GM12872 (cell line): ENCODE measurements at regions not wholly inside any gene's neighbourhood (a gene's known extent, or its start where the extent isn't known, plus 50 kb on each side); places are given as distances from the start of the nearest gene placed in this dataset.

ENCODE experiments used
- TF ChIP-seq, protein P1 (sequence below): IDR thresholded peaks from 3 replicates; pipeline ENCODE4 v1.5.1; 2011; ENCODE audit warnings: low read depth, mild to moderate bottlenecking, low read length, moderate library complexity; ENCODE audit not compliant: insufficient read depth

DNA sequence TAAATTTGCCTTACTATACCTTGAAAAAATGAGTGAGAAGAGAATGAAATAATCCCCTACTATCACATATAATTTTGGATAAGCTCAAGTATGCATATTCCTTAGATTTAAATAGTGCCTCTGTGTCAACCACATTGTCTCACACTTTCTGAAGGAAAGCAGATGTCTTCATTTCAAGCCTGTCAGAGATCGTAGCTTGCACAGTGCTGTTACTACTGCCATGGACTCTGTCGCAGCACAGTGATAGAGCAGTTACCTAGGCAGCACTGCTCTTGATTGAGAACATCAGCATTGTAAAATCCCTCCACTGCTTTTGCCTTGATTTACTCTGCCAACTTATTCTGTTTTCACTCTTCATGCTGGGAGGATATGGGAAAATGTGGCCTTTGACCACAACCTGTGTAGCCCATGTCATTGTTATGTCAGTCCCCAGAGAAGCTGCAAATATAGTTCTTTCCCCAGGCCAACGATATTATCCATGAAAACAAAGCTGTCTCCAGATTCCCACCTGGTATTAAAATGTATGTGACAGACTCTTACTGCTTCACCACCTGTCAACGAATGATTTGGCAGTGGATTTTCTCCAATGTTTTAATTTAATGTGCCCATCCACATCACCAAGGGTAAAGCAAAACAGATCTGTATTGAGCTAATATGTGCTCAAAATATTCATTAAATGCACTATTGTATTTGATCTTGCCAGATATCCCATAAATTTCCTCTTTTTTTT lies 675.7 kb downstream of the METTL4 start:
- TF ChIP-seq, protein P1, sequence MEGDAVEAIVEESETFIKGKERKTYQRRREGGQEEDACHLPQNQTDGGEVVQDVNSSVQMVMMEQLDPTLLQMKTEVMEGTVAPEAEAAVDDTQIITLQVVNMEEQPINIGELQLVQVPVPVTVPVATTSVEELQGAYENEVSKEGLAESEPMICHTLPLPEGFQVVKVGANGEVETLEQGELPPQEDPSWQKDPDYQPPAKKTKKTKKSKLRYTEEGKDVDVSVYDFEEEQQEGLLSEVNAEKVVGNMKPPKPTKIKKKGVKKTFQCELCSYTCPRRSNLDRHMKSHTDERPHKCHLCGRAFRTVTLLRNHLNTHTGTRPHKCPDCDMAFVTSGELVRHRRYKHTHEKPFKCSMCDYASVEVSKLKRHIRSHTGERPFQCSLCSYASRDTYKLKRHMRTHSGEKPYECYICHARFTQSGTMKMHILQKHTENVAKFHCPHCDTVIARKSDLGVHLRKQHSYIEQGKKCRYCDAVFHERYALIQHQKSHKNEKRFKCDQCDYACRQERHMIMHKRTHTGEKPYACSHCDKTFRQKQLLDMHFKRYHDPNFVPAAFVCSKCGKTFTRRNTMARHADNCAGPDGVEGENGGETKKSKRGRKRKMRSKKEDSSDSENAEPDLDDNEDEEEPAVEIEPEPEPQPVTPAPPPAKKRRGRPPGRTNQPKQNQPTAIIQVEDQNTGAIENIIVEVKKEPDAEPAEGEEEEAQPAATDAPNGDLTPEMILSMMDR = no peak

GRCh38 chr18:1906421-1906820 lies 664.9 kb downstream of the METTL4 start:
- TF ChIP-seq, protein P1 = no peak

- TF ChIP-seq, protein P1 = no peak
Measured at GRCh38 chr18:1907470-1908206, 663.7 kb downstream of the METTL4 start.

GRCh38 chr18:1914489-1914888 lies 656.8 kb downstream of the METTL4 start:
- TF ChIP-seq, protein P1 = peak; percentile 55

DNA sequence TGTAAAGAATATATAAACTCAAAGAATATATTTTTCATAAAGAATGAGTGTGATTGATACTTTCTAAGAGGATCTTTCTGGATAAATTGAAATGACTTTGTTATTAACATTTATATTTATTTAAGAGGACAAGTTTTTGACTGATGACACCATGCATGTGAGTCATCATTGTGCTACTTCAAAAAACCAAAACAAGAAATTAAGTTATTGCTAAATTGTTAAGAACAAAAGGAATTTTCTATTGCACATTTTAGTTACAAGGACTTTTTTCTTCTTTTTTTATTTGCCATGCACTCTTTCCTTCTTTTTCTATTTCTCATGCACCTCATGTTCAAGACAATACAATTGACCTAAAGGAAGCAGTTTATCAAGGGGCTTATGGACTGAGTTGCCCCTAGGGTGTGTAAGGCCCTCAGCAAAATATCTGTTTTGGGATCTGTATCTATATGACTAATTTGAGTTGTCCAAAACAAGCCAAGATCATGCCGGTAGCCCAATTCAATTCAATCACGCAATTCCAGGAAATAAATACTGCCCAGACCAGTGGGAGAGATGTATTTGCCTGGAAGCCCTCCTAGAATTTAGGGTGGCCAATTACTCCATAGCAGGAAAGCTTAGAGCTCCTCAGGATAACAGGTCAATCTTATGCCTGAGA lies 654.3 kb downstream of the METTL4 start:
- TF ChIP-seq, protein P1 = no peak

DNA sequence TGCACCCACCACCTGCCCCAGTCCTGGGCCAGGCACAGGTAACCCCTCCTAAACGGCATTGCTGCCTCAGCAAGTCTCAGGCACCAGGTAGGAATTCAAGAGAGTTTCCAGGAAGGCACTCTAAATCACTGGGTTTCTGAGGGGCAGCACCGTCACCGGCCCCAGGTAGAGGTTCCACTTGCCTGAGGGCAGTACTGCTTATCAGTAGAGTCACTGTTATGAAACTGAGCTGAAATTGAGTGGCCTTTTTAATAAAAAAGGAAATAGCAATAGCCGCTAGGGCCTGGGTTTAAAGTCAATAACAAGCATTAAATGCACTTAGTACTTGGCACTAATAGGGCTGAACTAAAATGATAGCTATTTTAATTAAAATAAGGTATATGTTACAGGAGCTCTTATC lies 653.7 kb downstream of the METTL4 start:
- TF ChIP-seq, protein P1 = no peak

- TF ChIP-seq, protein P1 = no peak
Measured at GRCh38 chr18:1922066-1922465, 649.2 kb downstream of the METTL4 start.
